Spleen (tissue), 7 donors: ENCODE measurements at regions not wholly inside any gene's neighbourhood (a gene's known extent, or its start where the extent isn't known, plus 50 kb on each side); places are given as distances from the start of the nearest gene placed in this dataset.

Source experiments
- CTCF ChIP-seq, 11 experiments: fragments of 200-600 bp in 7 of 11; fragments of 450-650 bp in 4 of 11; sonication (generic) in 4 of 11; IDR thresholded peaks in 8 of 11; conservative IDR thresholded peaks in 3 of 11; 1 replicate in 7 of 11; 2 replicates in 4 of 11; pipeline versions ENCODE4 v1.4.0 to v1.8.0; 2016 to 2021; ENCODE audit warnings: antibody characterized with exemption in 11 of 11, inconsistent platforms in 4 of 11, mild to moderate bottlenecking in 1 of 11
- POLR2A ChIP-seq, 3 donors: fragments of 450-650 bp; IDR thresholded peaks; one replicate each; pipeline ENCODE4 v1.5.1; 2017; ENCODE audit warnings: antibody characterized with exemption in 3 of 3, mild to moderate bottlenecking in 1 of 3
- donor health status: DM: no; HTN: no; CAD: no; lungs with moderate emphysema.
- donor health status: DM: no; HTN: no; CAD: no.
- donor health status: DM: no; HTN: no; CAD: no.

DNA sequence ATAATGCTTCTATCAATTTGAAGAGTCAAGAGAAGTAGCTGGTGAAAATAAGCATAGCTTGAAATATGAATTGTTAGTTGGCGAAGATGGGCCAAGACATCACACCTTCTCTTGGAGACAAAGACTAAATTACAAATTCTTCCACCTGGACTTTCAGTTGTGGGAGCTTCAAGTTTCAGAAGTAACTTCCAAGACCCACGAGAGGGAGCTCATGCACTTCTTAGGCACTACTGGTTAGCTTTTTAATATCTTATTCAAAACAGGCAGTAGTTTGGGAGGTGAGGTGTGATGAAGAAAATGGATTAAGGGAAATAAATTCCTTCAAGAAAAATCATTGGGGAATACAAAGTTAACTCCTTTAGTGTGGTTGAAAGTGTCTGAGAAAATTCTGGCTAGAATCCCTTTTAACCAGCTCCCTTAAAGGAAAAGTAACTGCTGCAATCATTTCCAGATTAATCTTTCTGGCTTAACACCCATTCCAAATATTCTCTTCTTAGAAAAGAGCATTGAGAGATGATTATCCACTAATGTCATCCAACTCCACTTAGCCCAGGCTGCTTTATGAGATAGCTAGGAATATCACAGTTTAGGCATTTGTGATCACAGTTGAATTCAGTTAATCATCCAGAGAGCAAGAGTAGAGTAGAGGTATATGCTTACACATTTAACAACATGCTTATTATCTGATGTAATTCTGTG lies 139.5 kb upstream of the DMRTA1 start:
- TF ChIP-seq POLR2A (IDR thresholded peaks at IDR 0.05) (no peak), CTCF (IDR thresholded peaks at IDR 0.05 in 8 of 11, conservative IDR thresholded peaks at IDR 0.05 in 3 of 11) (peak in 3 of 11 experiments; percentile 11 to 32 (median 14))
